Heart left ventricle (tissue), 16 donors: ENCODE measurements at regions not wholly inside any gene's neighbourhood (a gene's known extent, or its start where the extent isn't known, plus 50 kb on each side); places are given as distances from the start of the nearest gene placed in this dataset.

Source experiments
- ATAC-seq, 4 donors: fragments of 200-7000 bp; cut with Tn5 transposase; one replicate each; pipeline ENCODE4 v1.9.1; 2020 to 2022; ENCODE audit warnings: moderate library complexity in 4 of 4, mild to moderate bottlenecking in 3 of 4, moderate number of reproducible peaks in 1 of 4
- DNase-seq, 5 donors: peaks; one replicate each; pipeline ENCODE4 v3.0.0-alpha.2; 2020
- H3K27ac ChIP-seq, 12 donors: fragments of 200-600 bp; sonication (generic) in 4 of 12; one replicate each; pipeline versions ENCODE4 v1.5.0 to v1.8.0; 2016 to 2022; ENCODE audit warnings: mild to moderate bottlenecking in 2 of 12
- H3K27me3 ChIP-seq, 9 donors: fragments of 200-600 bp; sonication (generic) in 2 of 9; one replicate each; pipeline versions ENCODE4 v1.5.1 to v1.8.0; 2016 to 2022; ENCODE audit warnings: mild to moderate bottlenecking in 3 of 9
- H3K36me3 ChIP-seq, 9 donors: fragments of 200-600 bp; sonication (generic) in 2 of 9; one replicate each; pipeline versions ENCODE4 v1.5.0 to v1.8.0; 2018 to 2022; ENCODE audit warnings: mild to moderate bottlenecking in 2 of 9
- H3K4me1 ChIP-seq, 12 donors: fragments of 200-600 bp; sonication (generic) in 4 of 12; one replicate each; pipeline versions ENCODE4 v1.5.0 to v1.8.0; 2016 to 2022; ENCODE audit warnings: mild to moderate bottlenecking in 3 of 12
- H3K4me3 ChIP-seq, 12 donors: fragments of 200-600 bp; sonication (generic) in 4 of 12; one replicate each; pipeline versions ENCODE4 v1.5.0 to v1.8.0; 2017 to 2022; ENCODE audit warnings: mild to moderate bottlenecking in 9 of 12, moderate library complexity in 4 of 12
- H3K9me3 ChIP-seq, 12 donors: fragments of 200-600 bp; sonication (generic) in 4 of 12; one replicate each; pipeline versions ENCODE4 v1.5.0 to v1.8.0; 2016 to 2022; ENCODE audit warnings: mild to moderate bottlenecking in 1 of 12
- CTCF ChIP-seq, 12 donors: fragments of 200-600 bp; sonication (generic) in 4 of 12; IDR thresholded peaks; one replicate each; pipeline versions ENCODE4 v1.5.0 to v1.8.0; 2018 to 2022; ENCODE audit warnings: antibody characterized with exemption in 12 of 12, mild to moderate bottlenecking in 5 of 12
- POLR2A ChIP-seq, 2 donors: fragments of 450-650 bp; IDR thresholded peaks; one replicate each; pipeline ENCODE4 v1.6.1; 2017; ENCODE audit warnings: antibody characterized with exemption in 2 of 2, mild to moderate bottlenecking in 2 of 2, moderate library complexity in 2 of 2
- WGBS, 4 donors: extraction: QIAGEN DNeasy Blood & Tissue Kit in 2 of 4; methylation state at CpG; one replicate each; pipeline versions ENCODE4 v1.1.5 to v1.1.7; 2013 to 2018; 5-methylcytosine and 5-hydroxymethylcytosine counted together
- intact Hi-C, 10 donors: fragments of 100-400 bp; cut with DNase I; formaldehyde crosslinking; loops; one replicate each; pipeline versions ENCODE4 v1.11.1 to v1.14.2; 2022
- donor health status: ischemic (EF 13 %, LVEDD 7.1; RV severe dilation, severe dysfunction).
- donor health status: healthy with polysubstance abuse.
- donor health status: DM: no; HTN: yes; CAD: no.
- donor health status: DM: no; HTN: no; CAD: no.
- donor health status: ischemic (EF 25% LVEDD 6.9; RV normal size, moderate dysfunction).
- donor health status: ischemic (EF 25% LVEDD 5.7; RV mildly dilated, moderate dysfunction).
- donor health status: healthy.
- donor health status: DM: yes; HTN: yes; CAD: no.
- donor health status: ischemic (EF 35%, LVEDD 5.7; RV mildly dilated, moderate dysfunction).
- donor health status: nonischemic (EF 11% LVEDD 7.7; RV severe dilation, severe dysfunction).
- donor health status: DM: yes; HTN: yes; CAD: no.
- donor health status: PGD.
- donor health status: ischemic (EF 29% LVEDD 5.4; RV normal size, mild dysfunction).
- donor health status: nonischemic (EF 23%, LVEDD 6.1; RV moderate dilation, normal function).

DNA sequence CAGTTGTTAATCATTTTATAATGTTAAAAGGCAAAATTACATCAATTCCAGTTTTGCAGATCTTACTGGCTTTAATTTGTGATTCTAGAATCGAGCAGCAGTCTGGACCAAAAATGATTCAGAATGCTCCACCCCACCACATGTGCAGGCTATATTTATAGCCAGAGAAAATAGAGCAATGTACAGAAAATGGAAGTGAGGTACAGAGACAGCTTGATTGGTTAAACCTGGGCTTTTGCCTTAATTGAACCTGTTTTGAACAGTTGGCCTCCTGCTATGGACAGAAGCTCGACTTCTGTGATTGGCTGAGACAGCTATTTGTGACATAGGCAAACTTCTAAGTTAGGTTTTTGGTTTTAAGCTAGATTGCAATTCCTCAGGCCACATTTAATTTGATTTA lies 607.4 kb upstream of the MIR17HG start:
- ATAC-seq: no peak
- 65 to 70% (median 66%) methylated on average over 2 of the region's 2 CpGs for WGBS, 4 donors
- DNase-seq: no peak
- no peaks in the 10 kb centered on the region for H3K4me1 ChIP-seq
- peaks cover 0 to 25% (median 7%) of the 10 kb centered on the region in 12 donors for H3K9me3 ChIP-seq
- H3K4me3 ChIP-seq: no peak overlapping the region
- TF ChIP-seq CTCF (IDR thresholded peaks at IDR 0.05) (no peak), POLR2A (IDR thresholded peaks at IDR 0.05) (no peak)
- no peak overlapping the region for H3K27ac ChIP-seq
- intact Hi-C loops: no loop called here
- H3K27me3 ChIP-seq: no peaks in the 10 kb centered on the region
- no peaks in the 10 kb centered on the region for H3K36me3 ChIP-seq

- no peak overlapping the region for H3K4me3 ChIP-seq
- peaks cover 0 to 9% (median 0%) of the 10 kb centered on the region in 12 donors for H3K9me3 ChIP-seq
- H3K27me3 ChIP-seq: no peaks in the 10 kb centered on the region
- H3K27ac ChIP-seq: no peak overlapping the region
- no peaks in the 10 kb centered on the region for H3K36me3 ChIP-seq
- DNase-seq: no peak
- TF ChIP-seq CTCF (IDR thresholded peaks at IDR 0.05): no peak
- TF ChIP-seq POLR2A (IDR thresholded peaks at IDR 0.05): no peak
- intact Hi-C loops: no loop called here
- no peaks in the 10 kb centered on the region for H3K4me1 ChIP-seq
- no peak for ATAC-seq
These were observed 605.1 kb upstream of the MIR17HG start for GRCh38 chr13:90742381-90742780.

DNA sequence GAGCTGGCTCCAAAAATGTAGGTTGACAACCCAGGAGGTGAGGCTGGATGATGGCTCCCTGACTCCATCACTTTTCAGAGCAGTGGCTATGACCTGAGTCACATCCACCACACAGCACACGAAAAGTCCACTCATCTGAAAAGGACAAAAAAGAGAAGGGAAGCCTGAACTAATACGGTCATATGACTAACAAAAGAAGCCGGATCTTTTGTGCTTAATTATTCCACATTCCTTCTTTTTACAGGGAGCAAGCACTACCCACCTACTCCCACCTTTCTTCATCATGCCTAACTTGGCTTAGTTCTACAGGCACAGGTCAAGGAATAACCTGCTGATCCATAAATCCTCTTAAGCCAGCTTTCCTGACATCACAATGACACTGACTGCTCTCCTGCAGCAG lies 601.3 kb upstream of the MIR17HG start:
- no peak overlapping the region for H3K27ac ChIP-seq
- no peaks in the 10 kb centered on the region for H3K9me3 ChIP-seq
- no peaks in the 10 kb centered on the region for H3K36me3 ChIP-seq
- intact Hi-C loops: no loop called here
- DNase-seq (no peak), ATAC-seq (no peak)
- H3K4me1 ChIP-seq: no peaks in the 10 kb centered on the region
- no peak overlapping the region for H3K4me3 ChIP-seq
- no peaks in the 10 kb centered on the region for H3K27me3 ChIP-seq
- TF ChIP-seq CTCF (IDR thresholded peaks at IDR 0.05) (no peak), POLR2A (IDR thresholded peaks at IDR 0.05) (no peak)
- WGBS, 4 donors: 81 to 91% (median 86%) methylated on average over 3 of the region's 3 CpGs

GRCh38 chr13:90750021-90750420 lies 597.5 kb upstream of the MIR17HG start:
- Histone ChIP-seq H3K4me1 (no peaks in the 10 kb centered on the region), H3K27me3 (no peaks in the 10 kb centered on the region), H3K4me3 (no peak overlapping the region), H3K27ac (no peak overlapping the region), H3K9me3 (no peaks in the 10 kb centered on the region), H3K36me3 (no peaks in the 10 kb centered on the region)
- DNase-seq (no peak), ATAC-seq (no peak)
- WGBS, 4 donors: 78 to 82% (median 81%) methylated on average over 4 of the region's 4 CpGs
- intact Hi-C loops: no loop called here
- TF ChIP-seq CTCF (IDR thresholded peaks at IDR 0.05) (no peak), POLR2A (IDR thresholded peaks at IDR 0.05) (no peak)
